KMS-11 (cell line): ENCODE measurements at regions not wholly inside any gene's neighbourhood (a gene's known extent, or its start where the extent isn't known, plus 50 kb on each side); places are given as distances from the start of the nearest gene placed in this dataset.

Experiments used
- H2AFZ ChIP-seq: fragments of 200-600 bp; sonication (generic); 2 replicates; pipeline ENCODE4 v1.6.1; 2016; ENCODE audit warnings: antibody characterized with exemption, mixed run types, low read depth
- H3K27ac ChIP-seq: fragments of 200-600 bp; sonication (generic); 2 replicates; pipeline ENCODE4 v1.6.1; 2016; ENCODE audit warnings: mild to moderate bottlenecking, mixed run types
- H3K27me3 ChIP-seq: fragments of 200-600 bp; sonication (generic); 2 replicates; pipeline ENCODE4 v1.6.1; 2017; ENCODE audit warnings: mild to moderate bottlenecking, low read depth, mixed run types, moderate library complexity; ENCODE audit not compliant: insufficient read depth
- H3K36me3 ChIP-seq: fragments of 200-600 bp; sonication (generic); 2 replicates; pipeline ENCODE4 v1.6.1; 2017; ENCODE audit warnings: mild to moderate bottlenecking, mixed run types; ENCODE audit not compliant: insufficient read depth
- H3K4me1 ChIP-seq: fragments of 200-600 bp; sonication (generic); 2 replicates; pipeline ENCODE4 v1.6.1; 2016; ENCODE audit warnings: mild to moderate bottlenecking, low read depth, mixed run types; ENCODE audit not compliant: poor library complexity, severe bottlenecking
- H3K4me2 ChIP-seq: fragments of 200-600 bp; sonication (generic); 2 replicates; pipeline ENCODE4 v1.7.0; 2016; ENCODE audit warnings: mild to moderate bottlenecking, mixed run types
- H3K4me3 ChIP-seq: fragments of 200-600 bp; sonication (generic); IDR thresholded peaks from 2 replicates; pipeline ENCODE4 v1.6.1; 2017; ENCODE audit warnings: low read depth, low read length, mixed read lengths; ENCODE audit not compliant: insufficient read depth
- H3K79me2 ChIP-seq: fragments of 200-600 bp; sonication (generic); 2 replicates; pipeline ENCODE4 v1.6.1; 2016; ENCODE audit warnings: low read depth, mixed run types; ENCODE audit not compliant: insufficient read depth
- H3K9ac ChIP-seq: fragments of 200-600 bp; sonication (generic); 2 replicates; pipeline ENCODE4 v1.6.1; 2016; ENCODE audit warnings: mild to moderate bottlenecking, mixed run types
- H4K20me1 ChIP-seq: fragments of 200-600 bp; sonication (generic); 2 replicates; pipeline ENCODE4 v1.6.1; 2016; ENCODE audit warnings: mild to moderate bottlenecking, mixed run types; ENCODE audit not compliant: insufficient read depth
- TF ChIP-seq, protein P1 (sequence below): fragments of 200-600 bp; sonication (generic); conservative IDR thresholded peaks from 2 replicates; pipeline ENCODE4 v1.6.1; 2017; ENCODE audit warnings: low read depth, mild to moderate bottlenecking, antibody characterized with exemption, low read length, moderate library complexity, mixed read lengths

DNA sequence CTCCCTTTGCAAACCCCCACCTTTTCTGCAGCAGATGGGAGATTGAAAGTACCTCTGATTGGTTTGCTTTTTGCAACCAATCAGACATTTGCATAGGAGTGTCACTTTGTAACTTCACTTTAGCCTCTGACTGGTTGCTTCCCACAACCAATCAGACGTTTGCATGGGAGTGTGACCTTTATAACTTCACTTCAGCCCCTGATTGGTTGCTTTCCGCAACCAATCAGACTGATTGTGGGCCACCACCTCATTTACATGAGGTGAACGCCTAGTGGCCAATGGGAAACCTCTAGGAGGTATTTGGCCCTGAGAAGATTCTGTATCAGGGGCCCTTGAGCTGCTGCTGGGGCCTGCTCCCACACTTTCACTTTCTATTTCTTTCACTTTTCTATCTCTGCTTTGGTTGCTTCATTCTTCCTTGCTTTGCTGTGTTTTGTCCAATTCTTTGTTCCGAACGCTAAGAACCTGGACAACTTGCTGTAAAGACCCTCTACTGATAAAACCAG lies 106.0 kb upstream of the PRICKLE1 start:
- no peak overlapping the region for H3K4me3 ChIP-seq
- H3K36me3 ChIP-seq: no peaks in the 10 kb centered on the region
- no peaks in the 10 kb centered on the region for H3K79me2 ChIP-seq
- H3K9ac ChIP-seq: no peak overlapping the region
- H2AFZ ChIP-seq: no peak overlapping the region
- H4K20me1 ChIP-seq: no peaks in the 10 kb centered on the region
- H3K27me3 ChIP-seq: no peaks in the 10 kb centered on the region
- H3K27ac ChIP-seq: no peak overlapping the region
- H3K4me1 ChIP-seq: no peaks in the 10 kb centered on the region
- H3K4me2 ChIP-seq: no peak overlapping the region
- TF ChIP-seq, protein P1, sequence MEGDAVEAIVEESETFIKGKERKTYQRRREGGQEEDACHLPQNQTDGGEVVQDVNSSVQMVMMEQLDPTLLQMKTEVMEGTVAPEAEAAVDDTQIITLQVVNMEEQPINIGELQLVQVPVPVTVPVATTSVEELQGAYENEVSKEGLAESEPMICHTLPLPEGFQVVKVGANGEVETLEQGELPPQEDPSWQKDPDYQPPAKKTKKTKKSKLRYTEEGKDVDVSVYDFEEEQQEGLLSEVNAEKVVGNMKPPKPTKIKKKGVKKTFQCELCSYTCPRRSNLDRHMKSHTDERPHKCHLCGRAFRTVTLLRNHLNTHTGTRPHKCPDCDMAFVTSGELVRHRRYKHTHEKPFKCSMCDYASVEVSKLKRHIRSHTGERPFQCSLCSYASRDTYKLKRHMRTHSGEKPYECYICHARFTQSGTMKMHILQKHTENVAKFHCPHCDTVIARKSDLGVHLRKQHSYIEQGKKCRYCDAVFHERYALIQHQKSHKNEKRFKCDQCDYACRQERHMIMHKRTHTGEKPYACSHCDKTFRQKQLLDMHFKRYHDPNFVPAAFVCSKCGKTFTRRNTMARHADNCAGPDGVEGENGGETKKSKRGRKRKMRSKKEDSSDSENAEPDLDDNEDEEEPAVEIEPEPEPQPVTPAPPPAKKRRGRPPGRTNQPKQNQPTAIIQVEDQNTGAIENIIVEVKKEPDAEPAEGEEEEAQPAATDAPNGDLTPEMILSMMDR: no peak

DNA sequence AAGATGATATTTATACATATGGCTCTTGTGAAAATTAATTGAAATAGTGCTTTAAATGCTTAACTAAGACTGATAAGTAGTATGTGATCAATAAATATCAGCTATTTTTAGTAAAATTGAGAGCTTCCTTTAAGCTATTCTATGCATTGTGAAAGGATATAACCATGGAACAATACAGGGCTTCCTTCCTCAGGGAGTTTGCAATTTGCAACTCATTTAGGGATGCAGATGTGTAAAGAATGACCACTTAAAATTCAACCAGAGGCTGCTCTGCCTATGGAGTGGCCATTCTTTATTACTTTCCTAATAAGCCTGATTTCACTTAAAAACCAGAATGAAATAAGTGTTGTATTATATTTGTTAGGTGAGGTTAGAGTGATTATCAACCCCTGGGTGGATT lies 103.2 kb upstream of the PRICKLE1 start:
- Histone ChIP-seq H3K4me3 (no peak overlapping the region), H3K79me2 (no peaks in the 10 kb centered on the region), H3K27ac (no peak overlapping the region), H3K36me3 (no peaks in the 10 kb centered on the region), H3K4me2 (no peak overlapping the region), H3K9ac (no peak overlapping the region), H4K20me1 (no peaks in the 10 kb centered on the region), H3K4me1 (no peaks in the 10 kb centered on the region), H3K27me3 (no peaks in the 10 kb centered on the region), H2AFZ (no peak overlapping the region)
- TF ChIP-seq, protein P1: no peak

DNA sequence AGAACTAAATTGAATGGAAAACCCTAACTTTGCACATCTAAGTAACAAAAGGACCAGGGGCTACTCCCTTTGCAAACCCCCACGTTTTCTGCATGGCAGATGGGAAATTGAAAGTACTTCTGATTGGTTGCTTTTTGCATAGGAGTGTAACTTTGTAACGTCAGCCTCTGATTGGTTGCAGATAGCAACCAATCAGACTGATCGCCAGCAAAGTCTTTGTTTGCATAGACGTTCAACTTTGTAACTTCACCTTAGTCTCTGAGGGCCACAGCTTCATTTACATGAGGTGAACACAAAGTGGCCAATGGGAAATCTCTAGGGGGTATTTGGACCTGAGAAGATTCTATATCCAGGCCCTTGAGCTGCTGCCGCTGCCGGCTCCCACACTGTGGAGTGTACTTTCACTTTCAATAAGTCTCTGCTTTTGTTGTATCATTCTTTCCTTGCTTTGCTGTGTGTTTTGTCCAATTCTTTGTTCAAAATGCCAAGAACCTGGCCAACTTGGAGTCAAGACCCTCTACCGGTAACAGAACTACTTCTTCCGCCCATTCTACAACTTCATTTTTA lies 102.5 kb upstream of the PRICKLE1 start:
- Histone ChIP-seq H3K79me2 (no peaks in the 10 kb centered on the region), H3K27me3 (no peaks in the 10 kb centered on the region), H3K4me1 (no peaks in the 10 kb centered on the region), H3K4me3 (no peak overlapping the region), H3K27ac (no peak overlapping the region), H3K4me2 (no peak overlapping the region), H3K36me3 (no peaks in the 10 kb centered on the region), H4K20me1 (no peaks in the 10 kb centered on the region), H3K9ac (no peak overlapping the region), H2AFZ (no peak overlapping the region)
- TF ChIP-seq, protein P1: no peak

DNA sequence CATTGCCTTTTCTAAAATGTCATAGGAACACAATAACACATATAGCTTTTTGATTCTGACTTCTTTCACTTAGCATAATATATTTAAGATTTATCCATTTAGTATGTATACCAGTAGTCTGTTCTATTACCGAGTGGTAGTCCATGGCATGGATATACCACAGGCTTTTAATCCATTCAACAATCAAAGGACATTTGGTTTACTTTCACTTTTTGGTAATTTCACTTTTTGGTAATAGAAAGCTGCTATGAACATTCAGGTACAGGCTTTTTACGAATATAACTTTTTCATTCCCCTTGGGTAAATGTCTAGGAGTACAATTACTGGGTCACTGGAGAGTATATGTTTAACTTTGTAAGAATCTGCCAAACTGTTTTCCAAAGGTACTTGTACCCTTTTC lies 100.7 kb upstream of the PRICKLE1 start:
- H3K4me3 ChIP-seq: no peak overlapping the region
- H2AFZ ChIP-seq: no peak overlapping the region
- H3K27ac ChIP-seq: no peak overlapping the region
- no peaks in the 10 kb centered on the region for H3K4me1 ChIP-seq
- H3K9ac ChIP-seq: no peak overlapping the region
- H3K27me3 ChIP-seq: no peaks in the 10 kb centered on the region
- H3K79me2 ChIP-seq: no peaks in the 10 kb centered on the region
- H4K20me1 ChIP-seq: no peaks in the 10 kb centered on the region
- H3K4me2 ChIP-seq: no peak overlapping the region
- no peaks in the 10 kb centered on the region for H3K36me3 ChIP-seq
- TF ChIP-seq, protein P1: no peak
